HepG2 (cell line): ENCODE measurements at regions not wholly inside any gene's neighbourhood (a gene's known extent, or its start where the extent isn't known, plus 50 kb on each side); places are given as distances from the start of the nearest gene placed in this dataset.

Experiments used
- EHMT2 ChIP-seq: fragments of 200-600 bp; sonication (generic); IDR thresholded peaks from 2 replicates; pipeline ENCODE4 v1.7.0; 2017; ENCODE audit warnings: antibody characterized with exemption, low read depth, low read length, borderline replicate concordance
- FOXA3 ChIP-seq: IDR thresholded peaks from 2 replicates; pipeline ENCODE4 v1.6.1; 2016; ENCODE audit warnings: missing genetic modification reagents, missing compliant biosample characterization
- SIX4 ChIP-seq: sonication (generic); formaldehyde crosslinking; IDR thresholded peaks from 2 replicates; pipeline ENCODE4 v1.4.0; 2020; ENCODE audit warnings: missing genetic modification reagents
- SP1 ChIP-seq, 2 experiments: fragments of 450-650 bp in 1 of 2; sonication (generic) in 1 of 2; formaldehyde crosslinking in 1 of 2; IDR thresholded peaks; 2 replicates each; pipeline versions ENCODE4 v1.4.0 to v1.6.1; 2016 to 2020; ENCODE audit warnings: missing genetic modification reagents in 1 of 2
- SRF ChIP-seq: IDR thresholded peaks from 2 replicates; pipeline ENCODE4 v1.6.1; 2011; ENCODE audit warnings: mild to moderate bottlenecking, low read depth, low read length, moderate library complexity
- TARDBP ChIP-seq: sonication (generic); formaldehyde crosslinking; IDR thresholded peaks from 2 replicates; pipeline ENCODE4 v1.8.0; 2022; ENCODE audit warnings: mild to moderate bottlenecking, missing genetic modification reagents
- ZNF121 ChIP-seq: sonication (generic); formaldehyde crosslinking; IDR thresholded peaks from 2 replicates; pipeline ENCODE4 v1.5.0; 2020; ENCODE audit warnings: mild to moderate bottlenecking, missing genetic modification reagents
- ZSCAN25 ChIP-seq: sonication (generic); formaldehyde crosslinking; IDR thresholded peaks from 2 replicates; pipeline ENCODE4 v1.8.0; 2022; ENCODE audit warnings: mild to moderate bottlenecking, missing genetic modification reagents
- TF ChIP-seq, protein P1 (sequence below): sonication (generic); formaldehyde crosslinking; IDR thresholded peaks from 2 replicates; pipeline ENCODE4 v1.4.0; 2020; ENCODE audit warnings: missing genetic modification reagents
- TF ChIP-seq, protein P2 (sequence below): sonication (generic); formaldehyde crosslinking; IDR thresholded peaks from 2 replicates; pipeline ENCODE4 v1.4.0; 2020; ENCODE audit warnings: missing genetic modification reagents
- TF ChIP-seq, protein P3 (sequence below): sonication (generic); formaldehyde crosslinking; IDR thresholded peaks from 2 replicates; pipeline ENCODE4 v1.4.0; 2020; ENCODE audit warnings: missing genetic modification reagents, borderline replicate concordance
- TF ChIP-seq, protein P4 (sequence below): IDR thresholded peaks from 2 replicates; pipeline ENCODE4 v1.6.1; 2012; ENCODE audit warnings: inconsistent platforms
- TF ChIP-seq, protein P5 (sequence below): sonication (generic); formaldehyde crosslinking; conservative IDR thresholded peaks from 2 replicates; pipeline ENCODE4 v1.4.0; 2020; ENCODE audit warnings: mild to moderate bottlenecking, missing genetic modification reagents, moderate library complexity
- TF ChIP-seq, protein P6 (sequence below): sonication (generic); formaldehyde crosslinking; IDR thresholded peaks from 2 replicates; pipeline ENCODE4 v1.5.0; 2020; ENCODE audit warnings: mild to moderate bottlenecking, missing genetic modification reagents, moderate library complexity

DNA sequence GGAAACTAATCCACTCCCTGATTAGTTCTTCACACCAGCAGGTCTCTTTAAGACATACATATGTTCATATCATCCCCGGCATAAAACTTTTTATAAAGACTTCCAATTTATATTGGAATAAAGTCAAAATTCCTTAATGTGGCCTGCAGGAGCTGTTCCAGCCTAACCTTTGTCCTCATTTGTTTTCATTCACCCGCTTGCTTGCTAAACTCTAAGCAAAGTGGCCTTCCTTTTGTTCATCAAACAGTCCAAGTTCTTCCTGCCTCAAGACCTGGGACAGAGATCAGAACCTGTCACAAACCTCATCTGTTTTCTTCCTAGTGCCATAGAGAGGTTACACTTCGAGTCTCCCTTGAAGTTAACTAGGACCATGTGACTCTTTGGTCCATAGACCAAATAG is 339.4 kb upstream of the ID2 start:
- TF ChIP-seq EHMT2 (no peak), SIX4 (CRISPR knock-in tag) (no peak), TARDBP (CRISPR knock-in tag) (no peak), ZNF121 (CRISPR knock-in tag) (no peak), SP1 (IDR thresholded peaks at IDR 0.05) (no peak), SP1 (CRISPR knock-in tag; IDR thresholded peaks at IDR 0.05) (no peak), FOXA3 (CRISPR knock-in tag) (no peak), SRF (no peak), ZSCAN25 (CRISPR knock-in tag) (no peak)
- TF ChIP-seq, protein P1, sequence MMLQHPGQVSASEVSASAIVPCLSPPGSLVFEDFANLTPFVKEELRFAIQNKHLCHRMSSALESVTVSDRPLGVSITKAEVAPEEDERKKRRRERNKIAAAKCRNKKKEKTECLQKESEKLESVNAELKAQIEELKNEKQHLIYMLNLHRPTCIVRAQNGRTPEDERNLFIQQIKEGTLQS (CRISPR knock-in tag) = no peak
- TF ChIP-seq, protein P2, sequence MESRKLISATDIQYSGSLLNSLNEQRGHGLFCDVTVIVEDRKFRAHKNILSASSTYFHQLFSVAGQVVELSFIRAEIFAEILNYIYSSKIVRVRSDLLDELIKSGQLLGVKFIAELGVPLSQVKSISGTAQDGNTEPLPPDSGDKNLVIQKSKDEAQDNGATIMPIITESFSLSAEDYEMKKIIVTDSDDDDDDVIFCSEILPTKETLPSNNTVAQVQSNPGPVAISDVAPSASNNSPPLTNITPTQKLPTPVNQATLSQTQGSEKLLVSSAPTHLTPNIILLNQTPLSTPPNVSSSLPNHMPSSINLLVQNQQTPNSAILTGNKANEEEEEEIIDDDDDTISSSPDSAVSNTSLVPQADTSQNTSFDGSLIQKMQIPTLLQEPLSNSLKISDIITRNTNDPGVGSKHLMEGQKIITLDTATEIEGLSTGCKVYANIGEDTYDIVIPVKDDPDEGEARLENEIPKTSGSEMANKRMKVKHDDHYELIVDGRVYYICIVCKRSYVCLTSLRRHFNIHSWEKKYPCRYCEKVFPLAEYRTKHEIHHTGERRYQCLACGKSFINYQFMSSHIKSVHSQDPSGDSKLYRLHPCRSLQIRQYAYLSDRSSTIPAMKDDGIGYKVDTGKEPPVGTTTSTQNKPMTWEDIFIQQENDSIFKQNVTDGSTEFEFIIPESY (CRISPR knock-in tag) = no peak
- TF ChIP-seq, protein P3, sequence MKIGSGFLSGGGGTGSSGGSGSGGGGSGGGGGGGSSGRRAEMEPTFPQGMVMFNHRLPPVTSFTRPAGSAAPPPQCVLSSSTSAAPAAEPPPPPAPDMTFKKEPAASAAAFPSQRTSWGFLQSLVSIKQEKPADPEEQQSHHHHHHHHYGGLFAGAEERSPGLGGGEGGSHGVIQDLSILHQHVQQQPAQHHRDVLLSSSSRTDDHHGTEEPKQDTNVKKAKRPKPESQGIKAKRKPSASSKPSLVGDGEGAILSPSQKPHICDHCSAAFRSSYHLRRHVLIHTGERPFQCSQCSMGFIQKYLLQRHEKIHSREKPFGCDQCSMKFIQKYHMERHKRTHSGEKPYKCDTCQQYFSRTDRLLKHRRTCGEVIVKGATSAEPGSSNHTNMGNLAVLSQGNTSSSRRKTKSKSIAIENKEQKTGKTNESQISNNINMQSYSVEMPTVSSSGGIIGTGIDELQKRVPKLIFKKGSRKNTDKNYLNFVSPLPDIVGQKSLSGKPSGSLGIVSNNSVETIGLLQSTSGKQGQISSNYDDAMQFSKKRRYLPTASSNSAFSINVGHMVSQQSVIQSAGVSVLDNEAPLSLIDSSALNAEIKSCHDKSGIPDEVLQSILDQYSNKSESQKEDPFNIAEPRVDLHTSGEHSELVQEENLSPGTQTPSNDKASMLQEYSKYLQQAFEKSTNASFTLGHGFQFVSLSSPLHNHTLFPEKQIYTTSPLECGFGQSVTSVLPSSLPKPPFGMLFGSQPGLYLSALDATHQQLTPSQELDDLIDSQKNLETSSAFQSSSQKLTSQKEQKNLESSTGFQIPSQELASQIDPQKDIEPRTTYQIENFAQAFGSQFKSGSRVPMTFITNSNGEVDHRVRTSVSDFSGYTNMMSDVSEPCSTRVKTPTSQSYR (CRISPR knock-in tag) = no peak
- TF ChIP-seq, protein P4, sequence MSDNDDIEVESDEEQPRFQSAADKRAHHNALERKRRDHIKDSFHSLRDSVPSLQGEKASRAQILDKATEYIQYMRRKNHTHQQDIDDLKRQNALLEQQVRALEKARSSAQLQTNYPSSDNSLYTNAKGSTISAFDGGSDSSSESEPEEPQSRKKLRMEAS = no peak
- TF ChIP-seq, protein P5, sequence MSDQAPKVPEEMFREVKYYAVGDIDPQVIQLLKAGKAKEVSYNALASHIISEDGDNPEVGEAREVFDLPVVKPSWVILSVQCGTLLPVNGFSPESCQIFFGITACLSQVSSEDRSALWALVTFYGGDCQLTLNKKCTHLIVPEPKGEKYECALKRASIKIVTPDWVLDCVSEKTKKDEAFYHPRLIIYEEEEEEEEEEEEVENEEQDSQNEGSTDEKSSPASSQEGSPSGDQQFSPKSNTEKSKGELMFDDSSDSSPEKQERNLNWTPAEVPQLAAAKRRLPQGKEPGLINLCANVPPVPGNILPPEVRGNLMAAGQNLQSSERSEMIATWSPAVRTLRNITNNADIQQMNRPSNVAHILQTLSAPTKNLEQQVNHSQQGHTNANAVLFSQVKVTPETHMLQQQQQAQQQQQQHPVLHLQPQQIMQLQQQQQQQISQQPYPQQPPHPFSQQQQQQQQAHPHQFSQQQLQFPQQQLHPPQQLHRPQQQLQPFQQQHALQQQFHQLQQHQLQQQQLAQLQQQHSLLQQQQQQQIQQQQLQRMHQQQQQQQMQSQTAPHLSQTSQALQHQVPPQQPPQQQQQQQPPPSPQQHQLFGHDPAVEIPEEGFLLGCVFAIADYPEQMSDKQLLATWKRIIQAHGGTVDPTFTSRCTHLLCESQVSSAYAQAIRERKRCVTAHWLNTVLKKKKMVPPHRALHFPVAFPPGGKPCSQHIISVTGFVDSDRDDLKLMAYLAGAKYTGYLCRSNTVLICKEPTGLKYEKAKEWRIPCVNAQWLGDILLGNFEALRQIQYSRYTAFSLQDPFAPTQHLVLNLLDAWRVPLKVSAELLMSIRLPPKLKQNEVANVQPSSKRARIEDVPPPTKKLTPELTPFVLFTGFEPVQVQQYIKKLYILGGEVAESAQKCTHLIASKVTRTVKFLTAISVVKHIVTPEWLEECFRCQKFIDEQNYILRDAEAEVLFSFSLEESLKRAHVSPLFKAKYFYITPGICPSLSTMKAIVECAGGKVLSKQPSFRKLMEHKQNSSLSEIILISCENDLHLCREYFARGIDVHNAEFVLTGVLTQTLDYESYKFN (CRISPR knock-in tag) = no peak
- TF ChIP-seq, protein P6, sequence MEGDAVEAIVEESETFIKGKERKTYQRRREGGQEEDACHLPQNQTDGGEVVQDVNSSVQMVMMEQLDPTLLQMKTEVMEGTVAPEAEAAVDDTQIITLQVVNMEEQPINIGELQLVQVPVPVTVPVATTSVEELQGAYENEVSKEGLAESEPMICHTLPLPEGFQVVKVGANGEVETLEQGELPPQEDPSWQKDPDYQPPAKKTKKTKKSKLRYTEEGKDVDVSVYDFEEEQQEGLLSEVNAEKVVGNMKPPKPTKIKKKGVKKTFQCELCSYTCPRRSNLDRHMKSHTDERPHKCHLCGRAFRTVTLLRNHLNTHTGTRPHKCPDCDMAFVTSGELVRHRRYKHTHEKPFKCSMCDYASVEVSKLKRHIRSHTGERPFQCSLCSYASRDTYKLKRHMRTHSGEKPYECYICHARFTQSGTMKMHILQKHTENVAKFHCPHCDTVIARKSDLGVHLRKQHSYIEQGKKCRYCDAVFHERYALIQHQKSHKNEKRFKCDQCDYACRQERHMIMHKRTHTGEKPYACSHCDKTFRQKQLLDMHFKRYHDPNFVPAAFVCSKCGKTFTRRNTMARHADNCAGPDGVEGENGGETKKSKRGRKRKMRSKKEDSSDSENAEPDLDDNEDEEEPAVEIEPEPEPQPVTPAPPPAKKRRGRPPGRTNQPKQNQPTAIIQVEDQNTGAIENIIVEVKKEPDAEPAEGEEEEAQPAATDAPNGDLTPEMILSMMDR = no peak
